ENCODE measurements at regions not wholly inside any gene's neighbourhood (a gene's known extent, or its start where the extent isn't known, plus 50 kb on each side); places are given as distances from the start of the nearest gene placed in this dataset.

- DNase-seq (ENCODE audit: low read depth in 3 of 3, low spot score in 2 of 3): no peak
Measured at GRCh38 chr3:117234331-117234730, 524.8 kb downstream of the TUSC7 start.

GRCh38 chr3:117235304-117235703 is 525.7 kb downstream of the TUSC7 start:
- no peak for DNase-seq (ENCODE audit: low read depth in 3 of 3, low spot score in 2 of 3)

- DNase-seq (ENCODE audit: low read depth in 3 of 3, low spot score in 2 of 3): no peak
Measured at GRCh38 chr3:117238806-117239205, 529.2 kb downstream of the TUSC7 start.

GRCh38 chr3:117243657-117244056 is 534.1 kb downstream of the TUSC7 start:
- no peak for DNase-seq (ENCODE audit: low read depth in 3 of 3, low spot score in 2 of 3)

GRCh38 chr3:117246771-117247555 is 537.4 kb downstream of the TUSC7 start:
- no peak for DNase-seq (ENCODE audit: low read depth in 3 of 3, low spot score in 2 of 3)

- DNase-seq (ENCODE audit: low read depth in 3 of 3, low spot score in 2 of 3): no peak
Measured at GRCh38 chr3:117248153-117248552, 538.6 kb downstream of the TUSC7 start.

- DNase-seq (ENCODE audit: low read depth in 3 of 3, low spot score in 2 of 3): no peak
Measured at GRCh38 chr3:117252208-117252607, 542.6 kb downstream of the TUSC7 start.

- no peak for DNase-seq (ENCODE audit: low read depth in 3 of 3, low spot score in 2 of 3)
Measured at GRCh38 chr3:117252651-117253050, 543.1 kb downstream of the TUSC7 start.

- no peak for DNase-seq (ENCODE audit: low read depth in 3 of 3, low spot score in 2 of 3)
Measured at GRCh38 chr3:117253636-117254035, 544.1 kb downstream of the TUSC7 start.

- no peak for DNase-seq (ENCODE audit: low read depth in 3 of 3, low spot score in 2 of 3)
Measured at GRCh38 chr3:117254985-117255384, 545.4 kb downstream of the TUSC7 start.

- no peak for DNase-seq (ENCODE audit: low read depth in 3 of 3, low spot score in 2 of 3)
Measured at GRCh38 chr3:117255736-117256135, 546.2 kb downstream of the TUSC7 start.

- DNase-seq (ENCODE audit: low read depth in 3 of 3, low spot score in 2 of 3): no peak
Measured at GRCh38 chr3:117261983-117262421, 552.4 kb downstream of the TUSC7 start.

GRCh38 chr3:117263270-117263669 is 553.7 kb downstream of the TUSC7 start:
- no peak for DNase-seq (ENCODE audit: low read depth in 3 of 3, low spot score in 2 of 3)

GRCh38 chr3:117263745-117264144 is 554.2 kb downstream of the TUSC7 start:
- DNase-seq (ENCODE audit: low read depth in 3 of 3, low spot score in 2 of 3): no peak

- no peak for DNase-seq (ENCODE audit: low read depth in 3 of 3, low spot score in 2 of 3)
Measured at GRCh38 chr3:117264204-117264994, 554.8 kb downstream of the TUSC7 start.

- DNase-seq (ENCODE audit: low read depth in 3 of 3, low spot score in 2 of 3): no peak
Measured at GRCh38 chr3:117266806-117267205, 557.2 kb downstream of the TUSC7 start.

GRCh38 chr3:117268318-117268717 is 558.7 kb downstream of the TUSC7 start:
- DNase-seq (ENCODE audit: low read depth in 3 of 3, low spot score in 2 of 3): no peak

- no peak for DNase-seq (ENCODE audit: low read depth in 3 of 3, low spot score in 2 of 3)
Measured at GRCh38 chr3:117272274-117272673, 562.7 kb downstream of the TUSC7 start.

GRCh38 chr3:117272876-117273523 is 563.4 kb downstream of the TUSC7 start:
- DNase-seq (ENCODE audit: low read depth in 3 of 3, low spot score in 2 of 3): no peak

GRCh38 chr3:117277816-117278215 is 568.2 kb downstream of the TUSC7 start:
- DNase-seq (ENCODE audit: low read depth in 3 of 3, low spot score in 2 of 3): no peak

GRCh38 chr3:117278424-117279190 is 569.0 kb downstream of the TUSC7 start:
- DNase-seq (ENCODE audit: low read depth in 3 of 3, low spot score in 2 of 3): no peak

Measured in right renal cortex interstitium (tissue), 3 donors.